IMR-90 (cell line): ENCODE measurements at regions not wholly inside any gene's neighbourhood (a gene's known extent, or its start where the extent isn't known, plus 50 kb on each side); places are given as distances from the start of the nearest gene placed in this dataset.

Source experiments
- ATAC-seq: fragments of 200-7000 bp; cut with Tn5 transposase; 2 replicates; pipeline ENCODE4 v1.9.1; 2020; ENCODE audit warnings: low read depth, mild to moderate bottlenecking, moderate library complexity
- BruUV-seq: library from RNA; stranded (reverse); fragments of 400-500 nt; replicated peaks from 2 replicates; lab custom pipeline; 2021; lab: Mats Ljungman, UMichigan
- CTCF ChIA-PET: fragments of 300-600 bp; formaldehyde crosslinking; extraction: SDS; loops from one replicate; lab custom pipeline; 2021; ENCODE audit warnings: antibody characterized with exemption; lab: Yijun Ruan, JAX
- POLR2A ChIA-PET: fragments of 300-600 bp; sonication (Branson Sonifier 250); formaldehyde crosslinking; loops from one replicate; lab custom pipeline; 2022; ENCODE audit warnings: antibody characterized with exemption; ENCODE audit not compliant: unreplicated experiment; lab: Charles Lee
- DNase-seq: peaks from one replicate; pipeline ENCODE4 v3.0.0; 2013
- H2AFZ ChIP-seq: replicated peaks from 2 replicates; pipeline ENCODE3; 2013; ENCODE audit warnings: low read length, mild to moderate bottlenecking; ENCODE audit not compliant: poor library complexity
- H2AK5ac ChIP-seq: 2 replicates; pipeline ENCODE4 v1.6.1; 2013; ENCODE audit warnings: low read depth, low read length, inconsistent platforms
- H2AK9ac ChIP-seq: replicated peaks from 2 replicates; pipeline ENCODE3; 2013; ENCODE audit warnings: mild to moderate bottlenecking, low read depth, low read length, moderate library complexity; ENCODE audit not compliant: poor library complexity
- H2BK120ac ChIP-seq: 2 replicates; pipeline ENCODE4 v1.6.1; 2013; ENCODE audit warnings: low read depth, low read length, inconsistent platforms
- H2BK15ac ChIP-seq: 3 replicates; pipeline ENCODE4 v1.6.1; 2013; ENCODE audit warnings: low read depth, low read length, inconsistent platforms
- H2BK20ac ChIP-seq: 2 replicates; pipeline ENCODE4 v1.6.1; 2013; ENCODE audit warnings: low read depth, mild to moderate bottlenecking, inconsistent platforms, low read length, moderate library complexity
- H2BK5ac ChIP-seq: 2 replicates; pipeline ENCODE4 v1.6.1; 2013; ENCODE audit warnings: mild to moderate bottlenecking, low read depth, low read length, inconsistent platforms; ENCODE audit not compliant: poor library complexity, severe bottlenecking
- H3K14ac ChIP-seq: replicated peaks from 2 replicates; pipeline ENCODE4 v1.6.1; 2013; ENCODE audit warnings: low read depth, low read length, inconsistent platforms
- H3K18ac ChIP-seq: 2 replicates; pipeline ENCODE4 v1.6.1; 2013; ENCODE audit warnings: low read depth, low read length, control low read depth
- H3K23ac ChIP-seq: 2 replicates; pipeline ENCODE4 v1.6.1; 2013; ENCODE audit warnings: low read depth, low read length, inconsistent platforms
- H3K27ac ChIP-seq: 2 replicates; pipeline ENCODE4 v1.5.1; 2013; ENCODE audit warnings: mild to moderate bottlenecking, control low read depth, low read length; ENCODE audit not compliant: insufficient read depth
- H3K27me3 ChIP-seq: 2 replicates; pipeline ENCODE4 v1.6.1; 2013; ENCODE audit warnings: low read length; ENCODE audit not compliant: control insufficient read depth, insufficient read depth
- H3K36me3 ChIP-seq: 2 replicates; pipeline ENCODE4 v1.6.1; 2013; ENCODE audit warnings: low read length, mixed read lengths; ENCODE audit not compliant: control insufficient read depth, insufficient read depth
- H3K4ac ChIP-seq: 2 replicates; pipeline ENCODE4 v1.6.1; 2013; ENCODE audit warnings: low read depth, low read length, inconsistent platforms
- H3K4me1 ChIP-seq: 2 replicates; pipeline ENCODE4 v1.6.1; 2013; ENCODE audit warnings: low read length, mixed read lengths; ENCODE audit not compliant: control insufficient read depth, insufficient read depth
- H3K4me2 ChIP-seq: 2 replicates; pipeline ENCODE4 v1.6.1; 2013; ENCODE audit warnings: low read depth, mild to moderate bottlenecking, control low read depth, low read length, moderate library complexity
- H3K4me3 ChIP-seq: 2 replicates; pipeline ENCODE4 v1.5.1; 2013; ENCODE audit warnings: low read depth, mild to moderate bottlenecking, control low read depth, low read length, moderate library complexity; ENCODE audit not compliant: insufficient read depth
- H3K56ac ChIP-seq: 2 replicates; pipeline ENCODE4 v1.6.1; 2013; ENCODE audit warnings: low read length, inconsistent platforms; ENCODE audit not compliant: insufficient read depth; ENCODE audit errors: extremely low read depth
- H3K79me1 ChIP-seq, 2 experiments: 2 replicates each; pipeline ENCODE4 v1.6.1; 2013; ENCODE audit warnings: low read length in 2 of 2, inconsistent platforms in 1 of 2, low read depth in 1 of 2
- H3K9ac ChIP-seq: 2 replicates; pipeline ENCODE4 v1.6.1; 2013; ENCODE audit warnings: low read depth, low read length, control low read depth
- H3K9me1 ChIP-seq: 2 replicates; pipeline ENCODE4 v1.6.1; 2013; ENCODE audit warnings: low read length, inconsistent platforms; ENCODE audit not compliant: insufficient read depth
- H3K9me3 ChIP-seq: 2 replicates; pipeline ENCODE4 v1.6.1; 2013; ENCODE audit warnings: low read length; ENCODE audit not compliant: control insufficient read depth, insufficient read depth
- H4K20me1 ChIP-seq: 2 replicates; pipeline ENCODE4 v1.6.1; 2013; ENCODE audit warnings: low read length, inconsistent platforms; ENCODE audit not compliant: insufficient read depth
- H4K5ac ChIP-seq: 2 replicates; pipeline ENCODE4 v1.6.1; 2013; ENCODE audit warnings: mild to moderate bottlenecking, low read depth, low read length, control low read depth
- H4K8ac ChIP-seq, 2 experiments: 2 replicates each; pipeline ENCODE4 v1.6.1; 2013; ENCODE audit warnings: low read depth in 2 of 2, low read length in 2 of 2, control low read depth in 1 of 2, inconsistent platforms in 1 of 2
- H4K91ac ChIP-seq: 2 replicates; pipeline ENCODE4 v1.6.1; 2013; ENCODE audit warnings: low read depth, low read length, inconsistent platforms; ENCODE audit not compliant: insufficient read depth
- NFE2L2 ChIP-seq: fragments of 150-350 bp; IDR thresholded peaks from 2 replicates; pipeline ENCODE4 v1.6.1; 2016; ENCODE audit warnings: low read depth, mild to moderate bottlenecking, low read length
- WGBS, 2 experiments: methylation state at CpG; one replicate each; pipeline versions ENCODE4 v1.1.5 to v1.1.7; 2013; ENCODE audit warnings: missing lambda C conversion rate in 2 of 2; ENCODE audit not compliant: insufficient read length in 1 of 2; ENCODE audit errors: extremely low coverage in 2 of 2; 5-methylcytosine and 5-hydroxymethylcytosine counted together
- dilution Hi-C: fragments of 300-500 bp; cut with HindIII; formaldehyde crosslinking; loops from one replicate; pipeline ENCODE4 v1.14.3; 2018; ENCODE audit warnings: low sequenced_read_pairs; ENCODE audit not compliant: unreplicated experiment
- in situ Hi-C: fragments of 300-500 bp; cut with MboI; formaldehyde crosslinking; loops from 3 replicates; pipeline ENCODE4 v1.14.3; 2019; ENCODE audit warnings: low sequenced_read_pairs, inconsistent platforms, mixed read lengths
- intact Hi-C: fragments of 100-400 bp; cut with micrococcal nuclease; formaldehyde crosslinking; loops from 2 replicates; pipeline ENCODE4 v1.10.0; 2022
- TF ChIP-seq, protein P1 (sequence below): fragments of 150-350 bp; IDR thresholded peaks from 2 replicates; pipeline ENCODE4 v1.6.1; 2017; ENCODE audit warnings: mild to moderate bottlenecking, antibody characterized with exemption, low read length, low read depth

DNA sequence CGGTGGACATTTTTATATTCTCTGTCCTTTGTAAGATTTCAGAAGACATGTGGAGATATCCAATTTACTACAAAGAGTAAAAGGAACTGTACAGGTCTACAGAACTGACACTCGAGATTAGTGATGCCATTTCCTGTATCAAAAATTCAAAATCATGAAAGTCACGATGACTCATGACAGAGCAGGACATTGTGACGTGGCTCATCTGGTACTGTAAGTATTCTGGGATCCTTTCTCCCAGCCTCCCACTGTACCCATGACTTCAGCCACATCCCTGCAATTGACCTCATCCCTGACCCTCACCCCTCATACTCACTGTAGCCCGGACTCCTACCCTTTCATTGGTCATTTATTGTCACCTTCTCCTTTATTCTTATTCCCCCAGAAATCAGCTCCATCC lies 736.5 kb downstream of the EPHA4 start:
- peak; percentile 72 for DNase-seq
- H3K14ac ChIP-seq: no peak overlapping the region
- ChIA-PET POLR2A (no interaction called here), CTCF (no interaction called here)
- H3K4me2 ChIP-seq: no peak overlapping the region
- H3K18ac ChIP-seq: no peak overlapping the region
- H3K36me3 ChIP-seq: no peaks in the 10 kb centered on the region
- intact Hi-C loops (no loop called here), dilution Hi-C loops (no loop called here), in situ Hi-C loops (no loop called here)
- H3K27me3 ChIP-seq: no peaks in the 10 kb centered on the region
- H4K5ac ChIP-seq: peak overlapping the region; percentile 5; the same call in 1 of the 2 replicates
- H2BK120ac ChIP-seq: peak overlapping the region; percentile 38; the same call in 1 of the 2 replicates
- no peaks in the 10 kb centered on the region for H3K9me3 ChIP-seq
- TF ChIP-seq NFE2L2: peak; percentile 60
- TF ChIP-seq, protein P1, sequence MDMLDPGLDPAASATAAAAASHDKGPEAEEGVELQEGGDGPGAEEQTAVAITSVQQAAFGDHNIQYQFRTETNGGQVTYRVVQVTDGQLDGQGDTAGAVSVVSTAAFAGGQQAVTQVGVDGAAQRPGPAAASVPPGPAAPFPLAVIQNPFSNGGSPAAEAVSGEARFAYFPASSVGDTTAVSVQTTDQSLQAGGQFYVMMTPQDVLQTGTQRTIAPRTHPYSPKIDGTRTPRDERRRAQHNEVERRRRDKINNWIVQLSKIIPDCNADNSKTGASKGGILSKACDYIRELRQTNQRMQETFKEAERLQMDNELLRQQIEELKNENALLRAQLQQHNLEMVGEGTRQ: no peak
- WGBS, 2 experiments: no CpG with 5 or more reads among the region's 5 CpGs
- no peak overlapping the region for H4K91ac ChIP-seq
- H2BK20ac ChIP-seq: peak overlapping the region; percentile 12; the same call in 1 of the 2 replicates
- H2BK5ac ChIP-seq: peak overlapping the region; percentile 35
- H3K4ac ChIP-seq: peak overlapping the region; percentile 58; the same call in 1 of the 2 replicates
- ATAC-seq: no peak
- H3K9me1 ChIP-seq: peaks cover 7% of the 10 kb centered on the region; the same call in 1 of the 2 replicates
- no peak overlapping the region for H3K9ac ChIP-seq
- no peak overlapping the region; the same call in 2 of the 3 replicates for H2BK15ac ChIP-seq
- no peak overlapping the region for H2AK9ac ChIP-seq
- H3K56ac ChIP-seq: no peak overlapping the region
- peak overlapping the region in 1 of 2 experiments; percentile 50; a peak in 1 of 4 replicates for H4K8ac ChIP-seq
- H3K79me1 ChIP-seq: no peaks in the 10 kb centered on the region
- H4K20me1 ChIP-seq: no peaks in the 10 kb centered on the region
- BruUV-seq: no TSS peak
- peaks cover 6% of the 10 kb centered on the region for H3K4me1 ChIP-seq
- no peak overlapping the region for H3K23ac ChIP-seq
- no peak overlapping the region for H3K4me3 ChIP-seq
- H2AK5ac ChIP-seq: peak overlapping the region; percentile 1; the same call in 1 of the 2 replicates
- H3K27ac ChIP-seq: no peak overlapping the region
- peak overlapping the region; percentile 9 for H2AFZ ChIP-seq
